ENCODE measurements at regions not wholly inside any gene's neighbourhood (a gene's known extent, or its start where the extent isn't known, plus 50 kb on each side); places are given as distances from the start of the nearest gene placed in this dataset.

- TF ChIP-seq REST (IDR thresholded peaks at IDR 0.05; ENCODE audit: insufficient replicate concordance, low read depth) (no peak), CTCF (IDR thresholded peaks at IDR 0.05; ENCODE audit: insufficient read depth, low read length) (no peak), GABPA (IDR thresholded peaks at IDR 0.05; ENCODE audit: low read depth) (no peak), SPI1 (IDR thresholded peaks at IDR 0.05; ENCODE audit: borderline replicate concordance, low read depth) (no peak), POLR2AphosphoS5 (IDR thresholded peaks at IDR 0.05; ENCODE audit: low read depth) (no peak)
- H3K27me3 ChIP-seq (ENCODE audit: insufficient read depth, poor library complexity, severe bottlenecking), result no peaks in the 10 kb centered on the region
- no peak for DNase-seq (ENCODE audit: low read depth in 1 of 2, low spot score in 1 of 2)
- H3K27ac ChIP-seq (replicated peaks), result no peak overlapping the region
- no peak overlapping the region for H3K4me3 ChIP-seq (replicated peaks; ENCODE audit: insufficient read depth, low read length)
Observed at GRCh38 chr12:69151254-69151764, 88.1 kb upstream of the CPSF6 start.

GRCh38 chr12:69154585-69155363 lies 84.6 kb upstream of the CPSF6 start:
- TF ChIP-seq CTCF (IDR thresholded peaks at IDR 0.05; ENCODE audit: insufficient read depth, low read length), result peak; percentile 92
- TF ChIP-seq POLR2AphosphoS5 (IDR thresholded peaks at IDR 0.05; ENCODE audit: low read depth), result no peak
- TF ChIP-seq REST (IDR thresholded peaks at IDR 0.05; ENCODE audit: insufficient replicate concordance, low read depth), result no peak
- no peak overlapping the region for H3K4me3 ChIP-seq (replicated peaks; ENCODE audit: insufficient read depth, low read length)

GRCh38 chr12:69157023-69157655 lies 82.2 kb upstream of the CPSF6 start:
- H3K4me3 ChIP-seq (replicated peaks; ENCODE audit: insufficient read depth, low read length), result no peak overlapping the region
- no peaks in the 10 kb centered on the region for H3K27me3 ChIP-seq (ENCODE audit: insufficient read depth, poor library complexity, severe bottlenecking)
- no peak for TF ChIP-seq REST (IDR thresholded peaks at IDR 0.05; ENCODE audit: insufficient replicate concordance, low read depth)
- peak; percentile 98 for TF ChIP-seq CTCF (IDR thresholded peaks at IDR 0.05; ENCODE audit: insufficient read depth, low read length)
- no peak for TF ChIP-seq GABPA (IDR thresholded peaks at IDR 0.05; ENCODE audit: low read depth)
- TF ChIP-seq SPI1 (IDR thresholded peaks at IDR 0.05; ENCODE audit: borderline replicate concordance, low read depth), result peak; percentile 88
- H3K27ac ChIP-seq (replicated peaks), result no peak overlapping the region
- DNase-seq (ENCODE audit: low read depth in 1 of 2, low spot score in 1 of 2), result peak; percentile 81 to 93

More at GRCh38 chr12:69154585-69155363, 84.6 kb upstream of the CPSF6 start:
- no peak overlapping the region for H3K27ac ChIP-seq (replicated peaks)
- no peaks in the 10 kb centered on the region for H3K27me3 ChIP-seq (ENCODE audit: insufficient read depth, poor library complexity, severe bottlenecking)
- DNase-seq (ENCODE audit: low read depth in 1 of 2, low spot score in 1 of 2), result peak; percentile 57 to 70
